GM18508 (cell line): ENCODE measurements at regions not wholly inside any gene's neighbourhood (a gene's known extent, or its start where the extent isn't known, plus 50 kb on each side); places are given as distances from the start of the nearest gene placed in this dataset.
"Not testable (repeated sequence)": the region's sequence is repeated elsewhere in the genome, so short reads cannot be mapped to it uniquely, and the experiment has no call there.

Source experiments
- ATAC-seq: cut with Tn5 transposase; IDR thresholded peaks from one replicate; pipeline ENCODE4 v1.9.1; 2021; ENCODE audit warnings: moderate number of reproducible peaks; ENCODE audit not compliant: insufficient read depth, unreplicated experiment

- ATAC-seq, result no peak
Observed at GRCh38 chr1:240722788-240723187, 110.8 kb upstream of the GREM2 start.

- ATAC-seq, result no peak
Observed at GRCh38 chr1:240720976-240721375, 109.0 kb upstream of the GREM2 start.

GRCh38 chr1:240719953-240720700 is 108.2 kb upstream of the GREM2 start:
- ATAC-seq, result no peak

- not testable (repeated sequence) for ATAC-seq
Observed at GRCh38 chr1:240716538-240716937, 104.6 kb upstream of the GREM2 start.

- ATAC-seq, result no peak
Observed at GRCh38 chr1:240714568-240715292, 102.8 kb upstream of the GREM2 start.

GRCh38 chr1:240712014-240712731 is 100.2 kb upstream of the GREM2 start:
- no peak for ATAC-seq

GRCh38 chr1:240711020-240711419 is 99.1 kb upstream of the GREM2 start:
- no peak for ATAC-seq

GRCh38 chr1:240709676-240710075 is 97.7 kb upstream of the GREM2 start:
- no peak for ATAC-seq

GRCh38 chr1:240706150-240706935 is 94.4 kb upstream of the GREM2 start:
- no peak for ATAC-seq

- ATAC-seq, result no peak
Observed at GRCh38 chr1:240705579-240705978, 93.6 kb upstream of the GREM2 start.

- ATAC-seq, result no peak
Observed at GRCh38 chr1:240701412-240701811, 89.5 kb upstream of the GREM2 start.

- ATAC-seq, result no peak
Observed at GRCh38 chr1:240695416-240695815, 83.5 kb upstream of the GREM2 start.

GRCh38 chr1:240693844-240694243 is 81.9 kb upstream of the GREM2 start:
- ATAC-seq, result no peak

- ATAC-seq, result no peak
Observed at GRCh38 chr1:240693036-240693435, 81.1 kb upstream of the GREM2 start.

- no peak for ATAC-seq
Observed at GRCh38 chr1:240691909-240692705, 80.2 kb upstream of the GREM2 start.

GRCh38 chr1:240691501-240691900 is 79.5 kb upstream of the GREM2 start:
- no peak for ATAC-seq

GRCh38 chr1:240687820-240688219 is 75.9 kb upstream of the GREM2 start:
- ATAC-seq, result peak; percentile 92

GRCh38 chr1:240683576-240683975 is 71.6 kb upstream of the GREM2 start:
- no peak for ATAC-seq

- no peak for ATAC-seq
Observed at GRCh38 chr1:240682859-240683242, 70.9 kb upstream of the GREM2 start.
